ENCODE measurements at regions not wholly inside any gene's neighbourhood (a gene's known extent, or its start where the extent isn't known, plus 50 kb on each side); places are given as distances from the start of the nearest gene placed in this dataset.

- H3K4me3 ChIP-seq, result no peak overlapping the region
- TF ChIP-seq POLR2AphosphoS5 (IDR thresholded peaks at IDR 0.05), result no peak
- TF ChIP-seq, protein P1, sequence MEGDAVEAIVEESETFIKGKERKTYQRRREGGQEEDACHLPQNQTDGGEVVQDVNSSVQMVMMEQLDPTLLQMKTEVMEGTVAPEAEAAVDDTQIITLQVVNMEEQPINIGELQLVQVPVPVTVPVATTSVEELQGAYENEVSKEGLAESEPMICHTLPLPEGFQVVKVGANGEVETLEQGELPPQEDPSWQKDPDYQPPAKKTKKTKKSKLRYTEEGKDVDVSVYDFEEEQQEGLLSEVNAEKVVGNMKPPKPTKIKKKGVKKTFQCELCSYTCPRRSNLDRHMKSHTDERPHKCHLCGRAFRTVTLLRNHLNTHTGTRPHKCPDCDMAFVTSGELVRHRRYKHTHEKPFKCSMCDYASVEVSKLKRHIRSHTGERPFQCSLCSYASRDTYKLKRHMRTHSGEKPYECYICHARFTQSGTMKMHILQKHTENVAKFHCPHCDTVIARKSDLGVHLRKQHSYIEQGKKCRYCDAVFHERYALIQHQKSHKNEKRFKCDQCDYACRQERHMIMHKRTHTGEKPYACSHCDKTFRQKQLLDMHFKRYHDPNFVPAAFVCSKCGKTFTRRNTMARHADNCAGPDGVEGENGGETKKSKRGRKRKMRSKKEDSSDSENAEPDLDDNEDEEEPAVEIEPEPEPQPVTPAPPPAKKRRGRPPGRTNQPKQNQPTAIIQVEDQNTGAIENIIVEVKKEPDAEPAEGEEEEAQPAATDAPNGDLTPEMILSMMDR (IDR thresholded peaks at IDR 0.05), result no peak
- WGBS, result 83% methylated on average over 1 of the region's 1 CpG
Observed at GRCh38 chr10:108000365-108000764, 835.9 kb upstream of the SORCS1 start.

GRCh38 chr10:107994621-107995270 lies 830.2 kb upstream of the SORCS1 start:
- WGBS, result 71% methylated on average over 3 of the region's 3 CpGs
- TF ChIP-seq, protein P1 (IDR thresholded peaks at IDR 0.05), result no peak
- no peak for TF ChIP-seq EP300 (IDR thresholded peaks at IDR 0.05)
- TF ChIP-seq POLR2A (IDR thresholded peaks at IDR 0.05; ENCODE audit: low read depth), result no peak
- no peak for TF ChIP-seq POLR2AphosphoS5 (IDR thresholded peaks at IDR 0.05)
- intact Hi-C loops (cut with DNase I), result no loop called here

More at GRCh38 chr10:108000365-108000764, 835.9 kb upstream of the SORCS1 start:
- Histone ChIP-seq H3K27ac (replicated peaks in 1 of 4) (no peak overlapping the region), H3K36me3 (no peaks in the 10 kb centered on the region), H3K9me3 (no peaks in the 10 kb centered on the region), H3K4me1 (no peaks in the 10 kb centered on the region), H3K27me3 (no peaks in the 10 kb centered on the region)
- no peak for DNase-seq (ENCODE audit: extremely low spot score)
- intact Hi-C loops (cut with DNase I), result no loop called here

DNA sequence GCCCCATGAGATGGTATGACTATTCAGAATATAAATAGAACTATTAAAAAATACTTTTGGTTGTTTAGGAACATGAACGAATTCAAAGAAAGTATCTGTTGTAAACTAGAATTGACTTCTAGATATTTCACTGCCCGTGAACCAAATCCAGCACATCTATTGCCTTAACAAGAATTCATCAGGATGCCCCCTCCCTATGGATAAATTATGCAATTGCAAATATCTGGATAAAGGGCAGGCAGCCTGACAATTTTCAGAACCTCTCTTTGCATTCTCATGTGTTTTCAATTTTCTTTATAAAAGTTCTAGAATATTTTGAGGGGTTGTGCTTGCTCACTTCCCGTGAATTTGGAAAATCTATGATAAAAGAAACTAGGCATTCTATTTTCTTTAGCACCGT lies 822.1 kb upstream of the SORCS1 start:
- WGBS, result 78% methylated on average over 4 of the region's 4 CpGs
- intact Hi-C loops (cut with DNase I), result no loop called here
- H3K27me3 ChIP-seq, result no peaks in the 10 kb centered on the region
- no peak overlapping the region for H3K27ac ChIP-seq (replicated peaks in 1 of 4)
- no peak for TF ChIP-seq EP300 (IDR thresholded peaks at IDR 0.05)
- no peak for TF ChIP-seq POLR2AphosphoS5 (IDR thresholded peaks at IDR 0.05)
- TF ChIP-seq, protein P1 (IDR thresholded peaks at IDR 0.05), result no peak
- no peak for TF ChIP-seq POLR2A (IDR thresholded peaks at IDR 0.05; ENCODE audit: low read depth)
- H3K4me3 ChIP-seq, result no peak overlapping the region
- no peak for DNase-seq (ENCODE audit: extremely low spot score)
- H3K9me3 ChIP-seq, result no peaks in the 10 kb centered on the region
- no peaks in the 10 kb centered on the region for H3K36me3 ChIP-seq
- H3K4me1 ChIP-seq, result no peaks in the 10 kb centered on the region

More at GRCh38 chr10:107994621-107995270, 830.2 kb upstream of the SORCS1 start:
- Histone ChIP-seq H3K27ac (replicated peaks in 1 of 4) (no peak overlapping the region), H3K4me3 (no peak overlapping the region), H3K4me1 (no peaks in the 10 kb centered on the region), H3K27me3 (no peaks in the 10 kb centered on the region), H3K36me3 (no peaks in the 10 kb centered on the region), H3K9me3 (no peaks in the 10 kb centered on the region)
- no peak for DNase-seq (ENCODE audit: extremely low spot score)

GRCh38 chr10:107984581-107984980 lies 820.1 kb upstream of the SORCS1 start:
- 92% methylated on average over 3 of the region's 3 CpGs for WGBS
- no peak for DNase-seq (ENCODE audit: extremely low spot score)
- H3K4me3 ChIP-seq, result no peak overlapping the region
- no peak overlapping the region for H3K27ac ChIP-seq (replicated peaks in 1 of 4)
- intact Hi-C loops (cut with DNase I), result no loop called here
- H3K36me3 ChIP-seq, result no peaks in the 10 kb centered on the region
- no peaks in the 10 kb centered on the region for H3K4me1 ChIP-seq
- H3K27me3 ChIP-seq, result no peaks in the 10 kb centered on the region
- no peak for TF ChIP-seq EP300 (IDR thresholded peaks at IDR 0.05)
- no peak for TF ChIP-seq POLR2A (IDR thresholded peaks at IDR 0.05; ENCODE audit: low read depth)
- TF ChIP-seq POLR2AphosphoS5 (IDR thresholded peaks at IDR 0.05), result no peak
- TF ChIP-seq, protein P1 (IDR thresholded peaks at IDR 0.05), result no peak
- H3K9me3 ChIP-seq, result no peaks in the 10 kb centered on the region

- no peaks in the 10 kb centered on the region for H3K9me3 ChIP-seq
- no peaks in the 10 kb centered on the region for H3K36me3 ChIP-seq
- no peak overlapping the region for H3K27ac ChIP-seq (replicated peaks in 1 of 4)
- no peak for TF ChIP-seq EP300 (IDR thresholded peaks at IDR 0.05)
- TF ChIP-seq, protein P1 (IDR thresholded peaks at IDR 0.05), result no peak
- TF ChIP-seq POLR2AphosphoS5 (IDR thresholded peaks at IDR 0.05), result no peak
- TF ChIP-seq POLR2A (IDR thresholded peaks at IDR 0.05; ENCODE audit: low read depth), result no peak
- H3K4me1 ChIP-seq, result no peaks in the 10 kb centered on the region
- H3K27me3 ChIP-seq, result no peaks in the 10 kb centered on the region
- H3K4me3 ChIP-seq, result no peak overlapping the region
- 73% methylated on average over 2 of the region's 2 CpGs for WGBS
- no peak for DNase-seq (ENCODE audit: extremely low spot score)
- intact Hi-C loops (cut with DNase I), result no loop called here
Observed at GRCh38 chr10:107984149-107984548, 819.6 kb upstream of the SORCS1 start.
